ENCODE measurements at regions not wholly inside any gene's neighbourhood (a gene's known extent, or its start where the extent isn't known, plus 50 kb on each side); places are given as distances from the start of the nearest gene placed in this dataset.

- intact Hi-C loops (cut with DNase I): no loop called here
- 69 to 75% (median 69%) methylated on average over 19 of the region's 19 CpGs for WGBS, 3 donors
- TF ChIP-seq CTCF (IDR thresholded peaks at IDR 0.05): no peak
- Histone ChIP-seq H3K36me3 (ENCODE audit: insufficient read depth in 1 of 2, low read depth in 1 of 2) (no peaks in the 10 kb centered on the region), H3K4me3 (no peak overlapping the region), H3K27me3 (ENCODE audit: insufficient read depth in 3 of 3, low read length in 2 of 3) (no peaks in the 10 kb centered on the region), H3K4me1 (no peaks in the 10 kb centered on the region), H3K9me3 (no peaks in the 10 kb centered on the region), H3K27ac (peak overlapping the region; percentile 46)
- ATAC-seq: peak; percentile 27 to 68 (median 50)
- peak; percentile 43 to 69 for DNase-seq
Measured at GRCh38 chr5:56319526-56320181, 86.5 kb upstream of the ANKRD55 start.

GRCh38 chr5:56317923-56318561 is 84.9 kb upstream of the ANKRD55 start:
- 88 to 96% (median 89%) methylated on average over 7 of the region's 7 CpGs for WGBS, 3 donors
- Histone ChIP-seq H3K27ac (no peak overlapping the region), H3K9me3 (no peaks in the 10 kb centered on the region), H3K4me1 (no peaks in the 10 kb centered on the region), H3K36me3 (ENCODE audit: insufficient read depth in 1 of 2, low read depth in 1 of 2) (no peaks in the 10 kb centered on the region), H3K4me3 (no peak overlapping the region), H3K27me3 (ENCODE audit: insufficient read depth in 3 of 3, low read length in 2 of 3) (no peaks in the 10 kb centered on the region)
- intact Hi-C loops (cut with DNase I): no loop called here
- DNase-seq: no peak
- TF ChIP-seq CTCF (IDR thresholded peaks at IDR 0.05): no peak
- no peak for ATAC-seq

- WGBS, 3 donors: 77 to 94% (median 80%) methylated on average over 4 of the region's 4 CpGs
- H3K9me3 ChIP-seq: no peaks in the 10 kb centered on the region
- no peaks in the 10 kb centered on the region for H3K36me3 ChIP-seq (ENCODE audit: insufficient read depth in 1 of 2, low read depth in 1 of 2)
- no peaks in the 10 kb centered on the region for H3K27me3 ChIP-seq (ENCODE audit: insufficient read depth in 3 of 3, low read length in 2 of 3)
- H3K4me3 ChIP-seq: no peak overlapping the region
- no peak for DNase-seq
- no peaks in the 10 kb centered on the region for H3K4me1 ChIP-seq
- no peak for TF ChIP-seq CTCF (IDR thresholded peaks at IDR 0.05)
- intact Hi-C loops (cut with DNase I): no loop called here
- ATAC-seq: no peak
- no peak overlapping the region for H3K27ac ChIP-seq
Measured at GRCh38 chr5:56316299-56316994, 83.3 kb upstream of the ANKRD55 start.

- TF ChIP-seq CTCF (IDR thresholded peaks at IDR 0.05): no peak
- no peak overlapping the region for H3K27ac ChIP-seq
- 56 to 78% (median 66%) methylated on average over 6 of the region's 6 CpGs for WGBS, 3 donors
- ATAC-seq (no peak), DNase-seq (no peak)
- H3K9me3 ChIP-seq: no peaks in the 10 kb centered on the region
- intact Hi-C loops (cut with DNase I): no loop called here
- no peak overlapping the region for H3K4me3 ChIP-seq
- no peaks in the 10 kb centered on the region for H3K4me1 ChIP-seq
- no peaks in the 10 kb centered on the region for H3K27me3 ChIP-seq (ENCODE audit: insufficient read depth in 3 of 3, low read length in 2 of 3)
- no peaks in the 10 kb centered on the region for H3K36me3 ChIP-seq (ENCODE audit: insufficient read depth in 1 of 2, low read depth in 1 of 2)
Measured at GRCh38 chr5:56314529-56314928, 81.4 kb upstream of the ANKRD55 start.

Data from psoas muscle (tissue), 7 donors.